WTC11 (cell line): ENCODE measurements at regions not wholly inside any gene's neighbourhood (a gene's known extent, or its start where the extent isn't known, plus 50 kb on each side); places are given as distances from the start of the nearest gene placed in this dataset.

Source experiments
- ATAC-seq: fragments of 200-7000 bp; cut with Tn5 transposase; 2 replicates; pipeline ENCODE4 v1.10.0; 2021; ENCODE audit warnings: mild to moderate bottlenecking, moderate library complexity
- CTCF ChIA-PET: fragments of 300-600 bp; sonication (Branson Sonifier 250); formaldehyde crosslinking; loops from one replicate; lab custom pipeline; 2021; ENCODE audit warnings: antibody characterized with exemption; lab: Charles Lee
- POLR2A ChIA-PET: fragments of 350-600 bp; sonication (Branson Sonifier 250); formaldehyde crosslinking; loops from one replicate; lab custom pipeline; 2021; ENCODE audit warnings: antibody characterized with exemption; lab: Charles Lee
- DNase-seq: peaks from one replicate; pipeline ENCODE4 v3.0.0; 2021; ENCODE audit warnings: low spot score
- H3K27ac Mint-ChIP-seq: 2 replicates; pipeline ENCODE4 v1.8.0; 2021; ENCODE audit warnings: mixed read lengths
- H3K27me3 Mint-ChIP-seq: 2 replicates; pipeline ENCODE4 v1.8.0; 2021; ENCODE audit warnings: low read depth, mild to moderate bottlenecking, moderate library complexity, mixed read lengths
- H3K36me3 Mint-ChIP-seq: 2 replicates; pipeline ENCODE4 v1.8.0; 2021; ENCODE audit warnings: mixed read lengths
- H3K4me1 Mint-ChIP-seq: 2 replicates; pipeline ENCODE4 v1.8.0; 2022; ENCODE audit warnings: mixed read lengths
- H3K4me3 Mint-ChIP-seq: 2 replicates; pipeline ENCODE4 v1.8.0; 2021; ENCODE audit warnings: mild to moderate bottlenecking, moderate library complexity, mixed read lengths
- H3K9me3 Mint-ChIP-seq: 2 replicates; pipeline ENCODE4 v1.8.0; 2021; ENCODE audit warnings: mixed read lengths
- ARID4B ChIP-seq: sonication (generic); formaldehyde crosslinking; IDR thresholded peaks from 2 replicates; pipeline ENCODE4 v1.8.0; 2023; ENCODE audit warnings: missing genetic modification reagents, mild to moderate bottlenecking, borderline replicate concordance
- HMGA2 ChIP-seq: fragments of 250-450 bp; sonication (Bioruptor Pico); IDR thresholded peaks from 2 replicates; pipeline ENCODE4 v1.4.0; 2021; ENCODE audit warnings: mild to moderate bottlenecking, moderate library complexity
- IRF2 ChIP-seq: sonication (generic); formaldehyde crosslinking; IDR thresholded peaks from 2 replicates; pipeline ENCODE4 v1.8.0; 2022; ENCODE audit warnings: low read depth, missing genetic modification reagents, borderline replicate concordance
- NR3C1 ChIP-seq: sonication (generic); formaldehyde crosslinking; conservative IDR thresholded peaks from 2 replicates; pipeline ENCODE4 v1.8.1; 2023; ENCODE audit warnings: low read depth, mild to moderate bottlenecking, missing genetic modification reagents
- PRDM15 ChIP-seq: sonication (generic); formaldehyde crosslinking; IDR thresholded peaks from 2 replicates; pipeline ENCODE4 v1.8.0; 2022; ENCODE audit warnings: missing genetic modification reagents
- SMAD3 ChIP-seq: sonication (generic); formaldehyde crosslinking; IDR thresholded peaks from 2 replicates; pipeline ENCODE4 v1.8.0; 2022; ENCODE audit warnings: missing genetic modification reagents, mild to moderate bottlenecking, borderline replicate concordance
- USF1 ChIP-seq: sonication (generic); formaldehyde crosslinking; IDR thresholded peaks from 2 replicates; pipeline ENCODE4 v1.8.0; 2022; ENCODE audit warnings: mild to moderate bottlenecking, missing genetic modification reagents
- ZNF263 ChIP-seq: sonication (generic); formaldehyde crosslinking; IDR thresholded peaks from 2 replicates; pipeline ENCODE4 v1.8.1; 2022; ENCODE audit warnings: low read depth, mild to moderate bottlenecking, moderate library complexity, missing genetic modification reagents
- TF ChIP-seq, protein P1 (sequence below): sonication (generic); formaldehyde crosslinking; IDR thresholded peaks from 2 replicates; pipeline ENCODE4 v1.8.1; 2023; ENCODE audit warnings: mild to moderate bottlenecking, missing genetic modification reagents
- TF ChIP-seq, protein P2 (sequence below): sonication (generic); formaldehyde crosslinking; IDR thresholded peaks from 2 replicates; pipeline ENCODE4 v1.8.1; 2022; ENCODE audit warnings: missing genetic modification reagents, borderline replicate concordance
- TF ChIP-seq, protein P3 (sequence below): sonication (generic); formaldehyde crosslinking; IDR thresholded peaks from 2 replicates; pipeline ENCODE4 v1.8.1; 2022; ENCODE audit warnings: mild to moderate bottlenecking, moderate library complexity, missing genetic modification reagents

GRCh38 chr21:15274701-15275485 is 210.1 kb upstream of the NRIP1 start (continued):
- TF ChIP-seq ZNF263 (CRISPR knock-in tag) (no peak), USF1 (no peak), HMGA2 (no peak)
- TF ChIP-seq, protein P1, sequence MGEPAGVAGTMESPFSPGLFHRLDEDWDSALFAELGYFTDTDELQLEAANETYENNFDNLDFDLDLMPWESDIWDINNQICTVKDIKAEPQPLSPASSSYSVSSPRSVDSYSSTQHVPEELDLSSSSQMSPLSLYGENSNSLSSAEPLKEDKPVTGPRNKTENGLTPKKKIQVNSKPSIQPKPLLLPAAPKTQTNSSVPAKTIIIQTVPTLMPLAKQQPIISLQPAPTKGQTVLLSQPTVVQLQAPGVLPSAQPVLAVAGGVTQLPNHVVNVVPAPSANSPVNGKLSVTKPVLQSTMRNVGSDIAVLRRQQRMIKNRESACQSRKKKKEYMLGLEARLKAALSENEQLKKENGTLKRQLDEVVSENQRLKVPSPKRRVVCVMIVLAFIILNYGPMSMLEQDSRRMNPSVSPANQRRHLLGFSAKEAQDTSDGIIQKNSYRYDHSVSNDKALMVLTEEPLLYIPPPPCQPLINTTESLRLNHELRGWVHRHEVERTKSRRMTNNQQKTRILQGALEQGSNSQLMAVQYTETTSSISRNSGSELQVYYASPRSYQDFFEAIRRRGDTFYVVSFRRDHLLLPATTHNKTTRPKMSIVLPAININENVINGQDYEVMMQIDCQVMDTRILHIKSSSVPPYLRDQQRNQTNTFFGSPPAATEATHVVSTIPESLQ (CRISPR knock-in tag): no peak
- TF ChIP-seq, protein P2, sequence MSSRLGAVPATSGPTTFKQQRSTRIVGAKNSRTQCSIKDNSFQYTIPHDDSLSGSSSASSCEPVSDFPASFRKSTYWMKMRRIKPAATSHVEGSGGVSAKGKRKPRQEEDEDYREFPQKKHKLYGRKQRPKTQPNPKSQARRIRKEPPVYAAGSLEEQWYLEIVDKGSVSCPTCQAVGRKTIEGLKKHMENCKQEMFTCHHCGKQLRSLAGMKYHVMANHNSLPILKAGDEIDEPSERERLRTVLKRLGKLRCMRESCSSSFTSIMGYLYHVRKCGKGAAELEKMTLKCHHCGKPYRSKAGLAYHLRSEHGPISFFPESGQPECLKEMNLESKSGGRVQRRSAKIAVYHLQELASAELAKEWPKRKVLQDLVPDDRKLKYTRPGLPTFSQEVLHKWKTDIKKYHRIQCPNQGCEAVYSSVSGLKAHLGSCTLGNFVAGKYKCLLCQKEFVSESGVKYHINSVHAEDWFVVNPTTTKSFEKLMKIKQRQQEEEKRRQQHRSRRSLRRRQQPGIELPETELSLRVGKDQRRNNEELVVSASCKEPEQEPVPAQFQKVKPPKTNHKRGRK: no peak

GRCh38 chr21:15275615-15276235 is 210.9 kb upstream of the NRIP1 start:
- Mint-ChIP-seq H3K36me3 (no peaks in the 10 kb centered on the region), H3K4me3 (no peak overlapping the region), H3K27me3 (no peaks in the 10 kb centered on the region), H3K27ac (no peak overlapping the region), H3K9me3 (0 out of 2 replicates have a peak, but pooled peaks cover 2% of the 10 kb centered on the region), H3K4me1 (no peaks in the 10 kb centered on the region)
- ATAC-seq (no peak), DNase-seq (no peak)
- no peak for TF ChIP-seq IRF2 (CRISPR knock-in tag)
- TF ChIP-seq NR3C1 (CRISPR knock-in tag): no peak
- TF ChIP-seq PRDM15 (CRISPR knock-in tag): no peak
- TF ChIP-seq, protein P3, sequence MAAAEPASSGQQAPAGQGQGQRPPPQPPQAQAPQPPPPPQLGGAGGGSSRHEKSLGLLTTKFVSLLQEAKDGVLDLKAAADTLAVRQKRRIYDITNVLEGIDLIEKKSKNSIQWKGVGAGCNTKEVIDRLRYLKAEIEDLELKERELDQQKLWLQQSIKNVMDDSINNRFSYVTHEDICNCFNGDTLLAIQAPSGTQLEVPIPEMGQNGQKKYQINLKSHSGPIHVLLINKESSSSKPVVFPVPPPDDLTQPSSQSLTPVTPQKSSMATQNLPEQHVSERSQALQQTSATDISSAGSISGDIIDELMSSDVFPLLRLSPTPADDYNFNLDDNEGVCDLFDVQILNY: no peak
- no peak for TF ChIP-seq SMAD3
- TF ChIP-seq ARID4B (CRISPR knock-in tag): no peak
- CTCF ChIA-PET: no interaction called here
- POLR2A ChIA-PET: interaction anchor here (0.6 kb wide), 1 partner anchor 511 kb away, joined by 3 read pairs; no protein-coding TSS in a partner anchor
